ENCODE measurements at regions not wholly inside any gene's neighbourhood (a gene's known extent, or its start where the extent isn't known, plus 50 kb on each side); places are given as distances from the start of the nearest gene placed in this dataset.

DNA sequence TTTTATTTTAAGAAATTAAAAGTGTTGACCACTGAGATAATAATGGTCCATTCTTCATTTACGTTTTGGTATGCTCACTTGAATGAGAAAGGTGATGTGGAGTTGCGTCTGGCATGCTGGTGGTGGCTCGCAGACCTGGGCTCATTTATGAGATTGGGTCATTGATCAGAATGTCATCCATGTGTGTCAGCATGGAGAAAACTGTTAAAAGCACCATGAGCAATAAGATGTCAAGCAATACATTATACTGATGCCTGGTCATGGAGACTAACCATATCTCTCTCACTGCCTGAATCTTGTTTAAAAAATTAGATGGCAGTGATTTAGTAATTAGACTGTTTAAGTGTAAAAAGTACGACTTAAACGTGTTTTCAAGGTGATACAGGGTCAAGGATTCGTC is 503.4 kb upstream of the SEMA6D start:
- no peak overlapping the region for H3K4me3 ChIP-seq (ENCODE audit: low read depth, low read length)
- TF ChIP-seq, protein P1, sequence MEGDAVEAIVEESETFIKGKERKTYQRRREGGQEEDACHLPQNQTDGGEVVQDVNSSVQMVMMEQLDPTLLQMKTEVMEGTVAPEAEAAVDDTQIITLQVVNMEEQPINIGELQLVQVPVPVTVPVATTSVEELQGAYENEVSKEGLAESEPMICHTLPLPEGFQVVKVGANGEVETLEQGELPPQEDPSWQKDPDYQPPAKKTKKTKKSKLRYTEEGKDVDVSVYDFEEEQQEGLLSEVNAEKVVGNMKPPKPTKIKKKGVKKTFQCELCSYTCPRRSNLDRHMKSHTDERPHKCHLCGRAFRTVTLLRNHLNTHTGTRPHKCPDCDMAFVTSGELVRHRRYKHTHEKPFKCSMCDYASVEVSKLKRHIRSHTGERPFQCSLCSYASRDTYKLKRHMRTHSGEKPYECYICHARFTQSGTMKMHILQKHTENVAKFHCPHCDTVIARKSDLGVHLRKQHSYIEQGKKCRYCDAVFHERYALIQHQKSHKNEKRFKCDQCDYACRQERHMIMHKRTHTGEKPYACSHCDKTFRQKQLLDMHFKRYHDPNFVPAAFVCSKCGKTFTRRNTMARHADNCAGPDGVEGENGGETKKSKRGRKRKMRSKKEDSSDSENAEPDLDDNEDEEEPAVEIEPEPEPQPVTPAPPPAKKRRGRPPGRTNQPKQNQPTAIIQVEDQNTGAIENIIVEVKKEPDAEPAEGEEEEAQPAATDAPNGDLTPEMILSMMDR (conservative IDR thresholded peaks at IDR 0.05; ENCODE audit: low read depth, low read length), result no peak
- no peak for DNase-seq (ENCODE audit: low read depth)

DNA sequence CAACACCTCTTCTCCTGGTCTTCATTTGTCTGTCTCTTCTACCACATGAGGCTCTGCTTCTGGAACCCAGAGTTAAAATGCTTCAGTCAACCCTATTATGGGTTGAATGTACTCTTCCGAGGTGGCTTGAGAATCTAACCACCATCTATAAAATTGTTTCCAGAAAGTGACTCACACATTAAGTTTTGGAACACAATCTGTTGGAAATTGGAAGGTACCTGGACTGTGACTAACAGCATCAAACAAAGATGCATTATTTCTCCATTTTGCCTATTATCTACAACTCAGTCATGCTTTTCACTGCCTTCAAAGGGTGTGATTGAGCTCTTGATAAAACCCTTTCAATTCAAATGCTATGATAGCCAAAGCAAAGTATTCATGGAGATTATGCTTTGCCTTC is 499.0 kb upstream of the SEMA6D start:
- no peak for DNase-seq (ENCODE audit: low read depth)
- TF ChIP-seq, protein P1 (conservative IDR thresholded peaks at IDR 0.05; ENCODE audit: low read depth, low read length), result no peak
- no peak overlapping the region for H3K4me3 ChIP-seq (ENCODE audit: low read depth, low read length)

DNA sequence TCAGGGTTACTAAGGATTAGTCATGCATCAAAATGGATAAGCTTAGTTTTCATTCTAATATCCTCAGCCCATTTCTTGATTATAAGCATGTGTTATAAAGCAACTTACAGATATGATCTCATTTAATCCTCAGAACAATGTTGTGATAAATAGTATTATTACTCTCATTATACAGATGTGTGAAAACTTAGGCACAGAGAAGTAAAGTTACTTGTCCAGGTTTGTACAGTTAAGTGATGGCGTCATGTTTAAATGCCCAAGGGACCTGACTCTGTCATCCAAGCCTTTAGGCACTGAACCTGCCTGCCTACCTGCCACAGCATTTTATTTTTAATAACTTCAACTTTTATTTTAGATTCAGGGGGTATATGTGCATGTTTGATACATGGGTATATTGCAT is 472.9 kb upstream of the SEMA6D start:
- TF ChIP-seq, protein P1 (conservative IDR thresholded peaks at IDR 0.05; ENCODE audit: low read depth, low read length), result no peak
- DNase-seq (ENCODE audit: low read depth), result no peak
- no peak overlapping the region for H3K4me3 ChIP-seq (ENCODE audit: low read depth, low read length)

DNA sequence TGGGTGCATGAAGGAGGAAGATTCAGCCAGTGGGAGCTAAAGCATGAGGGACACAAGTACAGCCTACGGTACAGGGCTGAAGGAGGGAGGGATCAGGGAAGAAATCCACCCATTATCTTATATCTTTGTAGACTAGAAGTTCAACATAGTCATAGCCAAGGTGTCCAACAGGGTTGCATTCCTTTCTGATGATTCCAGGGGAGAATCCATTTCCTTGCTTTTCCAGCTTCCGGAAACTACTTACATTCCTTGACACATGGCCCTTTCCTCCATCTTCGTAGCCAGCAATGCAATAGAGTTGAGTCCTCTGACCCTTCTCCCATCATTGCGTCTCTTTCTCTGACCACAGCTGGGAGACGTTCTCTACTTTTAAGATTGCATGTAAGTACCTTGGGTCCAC is 471.0 kb upstream of the SEMA6D start:
- no peak for DNase-seq (ENCODE audit: low read depth)
- TF ChIP-seq, protein P1 (conservative IDR thresholded peaks at IDR 0.05; ENCODE audit: low read depth, low read length), result no peak
- no peak overlapping the region for H3K4me3 ChIP-seq (ENCODE audit: low read depth, low read length)

DNA sequence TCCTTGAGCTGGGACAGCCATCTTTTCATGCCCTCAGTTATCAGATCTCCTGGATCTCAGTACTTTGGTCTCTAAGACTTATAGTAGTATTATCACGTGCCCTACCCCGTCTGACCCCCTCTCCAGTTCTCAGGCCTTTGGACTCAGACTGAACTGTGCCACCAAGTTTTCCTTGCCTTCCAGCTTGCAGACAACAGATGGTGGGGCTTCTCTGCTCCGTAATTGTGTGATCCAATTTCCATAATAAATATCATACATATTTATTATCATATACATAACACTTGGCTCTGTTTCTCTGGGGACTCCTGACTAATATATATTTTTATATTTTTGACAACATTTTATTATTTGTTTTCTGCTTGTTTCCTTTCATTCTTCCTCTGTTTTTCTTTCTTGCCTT is 458.8 kb upstream of the SEMA6D start:
- TF ChIP-seq, protein P1 (conservative IDR thresholded peaks at IDR 0.05; ENCODE audit: low read depth, low read length), result no peak
- no peak for DNase-seq (ENCODE audit: low read depth)
- no peak overlapping the region for H3K4me3 ChIP-seq (ENCODE audit: low read depth, low read length)

DNA sequence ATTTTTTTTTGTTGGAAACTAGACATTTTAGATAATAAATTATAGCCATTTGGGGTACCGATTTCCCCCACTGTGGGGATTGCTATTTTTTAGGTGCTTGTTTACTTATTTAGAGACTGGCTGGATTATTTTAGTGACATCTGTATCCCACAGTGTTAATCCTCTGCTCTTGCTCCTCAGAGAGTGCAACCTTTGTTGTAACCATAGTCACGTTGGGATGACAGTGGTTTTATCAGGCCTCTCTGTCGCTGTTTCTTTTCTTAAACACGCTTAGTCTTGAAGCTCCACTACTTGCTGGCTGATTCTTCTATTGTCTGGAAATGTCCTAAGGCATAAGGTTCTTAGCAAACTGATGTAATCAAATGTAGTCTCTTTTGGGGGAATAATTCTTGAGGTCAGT is 451.6 kb upstream of the SEMA6D start:
- no peak for DNase-seq (ENCODE audit: low read depth)
- TF ChIP-seq, protein P1 (conservative IDR thresholded peaks at IDR 0.05; ENCODE audit: low read depth, low read length), result no peak
- H3K4me3 ChIP-seq (ENCODE audit: low read depth, low read length), result no peak overlapping the region

DNA sequence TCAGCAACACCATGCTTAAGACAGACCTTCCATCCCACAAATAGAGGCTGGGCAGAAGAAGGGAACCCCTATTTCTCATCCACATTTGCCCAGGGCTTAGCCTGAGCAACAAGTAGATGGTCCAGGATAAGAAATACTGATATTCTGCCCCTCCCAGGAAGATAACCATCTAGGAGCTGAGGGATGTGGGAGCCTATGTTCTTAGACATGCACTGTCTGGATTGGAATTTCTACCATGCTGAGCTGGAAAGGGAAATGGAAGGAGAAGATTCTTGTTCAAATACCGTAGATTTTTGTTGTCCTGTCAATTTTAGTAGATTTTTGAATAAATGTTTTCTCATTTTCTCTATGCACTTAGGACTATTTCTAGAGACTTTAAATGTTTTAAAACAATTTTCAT is 450.7 kb upstream of the SEMA6D start:
- no peak overlapping the region for H3K4me3 ChIP-seq (ENCODE audit: low read depth, low read length)
- TF ChIP-seq, protein P1 (conservative IDR thresholded peaks at IDR 0.05; ENCODE audit: low read depth, low read length), result no peak
- no peak for DNase-seq (ENCODE audit: low read depth)

Measured in choroid plexus epithelial cell (primary cell).